Calu3 (cell line): ENCODE measurements at regions not wholly inside any gene's neighbourhood (a gene's known extent, or its start where the extent isn't known, plus 50 kb on each side); places are given as distances from the start of the nearest gene placed in this dataset.

Experiments
- BruUV-seq: library from RNA; stranded (reverse); fragments of 400-500 nt; replicated peaks from 2 replicates; lab custom pipeline; 2021; lab: Mats Ljungman, UMichigan
- CTCF ChIA-PET: fragments of 300-600 bp; sonication (Branson Sonifier 250); formaldehyde crosslinking; loops from one replicate; lab custom pipeline; 2022; ENCODE audit warnings: antibody characterized with exemption; lab: Charles Lee
- DNase-seq: peaks from one replicate; pipeline ENCODE4 v3.0.0; 2022
- H3K27ac Mint-ChIP-seq: one replicate; pipeline ENCODE4 v1.8.0; 2022; ENCODE audit warnings: mixed read lengths; ENCODE audit not compliant: unreplicated experiment
- H3K27me3 Mint-ChIP-seq: one replicate; pipeline ENCODE4 v1.8.0; 2022; ENCODE audit warnings: mixed read lengths; ENCODE audit not compliant: unreplicated experiment
- H3K36me3 Mint-ChIP-seq: one replicate; pipeline ENCODE4 v1.8.0; 2022; ENCODE audit warnings: mild to moderate bottlenecking, moderate library complexity, mixed read lengths; ENCODE audit not compliant: insufficient read depth, unreplicated experiment
- H3K4me1 Mint-ChIP-seq: one replicate; pipeline ENCODE4 v1.8.0; 2022; ENCODE audit warnings: mild to moderate bottlenecking, low read depth, mixed read lengths; ENCODE audit not compliant: unreplicated experiment
- H3K4me3 Mint-ChIP-seq: one replicate; pipeline ENCODE4 v1.8.0; 2022; ENCODE audit warnings: mild to moderate bottlenecking, low read depth, moderate library complexity, mixed read lengths; ENCODE audit not compliant: unreplicated experiment
- H3K9me3 Mint-ChIP-seq: one replicate; pipeline ENCODE4 v1.8.0; 2022; ENCODE audit warnings: low read depth, mixed read lengths; ENCODE audit not compliant: unreplicated experiment
- CTCF ChIP-seq: fragments of 200-600 bp; IDR thresholded peaks from one replicate; pipeline ENCODE4 v1.8.0; 2022; ENCODE audit warnings: antibody characterized with exemption; ENCODE audit not compliant: unreplicated experiment
- intact Hi-C: fragments of 100-400 bp; cut with micrococcal nuclease; formaldehyde crosslinking; loops from one replicate; pipeline ENCODE4 v1.10.0; 2022; ENCODE audit not compliant: unreplicated experiment

- TF ChIP-seq CTCF = no peak
- Mint-ChIP-seq H3K36me3 (no peaks in the 10 kb centered on the region), H3K4me1 (no peaks in the 10 kb centered on the region), H3K27me3 (no peaks in the 10 kb centered on the region), H3K27ac (no peak overlapping the region), H3K4me3 (no peak overlapping the region), H3K9me3 (peaks cover 4% of the 10 kb centered on the region)
- no peak for DNase-seq
- intact Hi-C loops = no loop called here
- no TSS peak for BruUV-seq
- CTCF ChIA-PET = no interaction called here
Measured at GRCh38 chr5:88051148-88051547, 217.5 kb downstream of the TMEM161B start.

GRCh38 chr5:88049737-88050136 lies 218.9 kb downstream of the TMEM161B start:
- no TSS peak for BruUV-seq
- Mint-ChIP-seq H3K4me1 (no peaks in the 10 kb centered on the region), H3K4me3 (no peak overlapping the region), H3K27me3 (no peaks in the 10 kb centered on the region), H3K27ac (no peak overlapping the region), H3K9me3 (peaks cover 4% of the 10 kb centered on the region), H3K36me3 (no peaks in the 10 kb centered on the region)
- intact Hi-C loops = no loop called here
- no peak for DNase-seq
- CTCF ChIA-PET = interaction anchor here (0.7 kb wide), 1 partner anchor 47 kb away, joined by 4 read pairs; no protein-coding TSS in a partner anchor
- no peak for TF ChIP-seq CTCF

GRCh38 chr5:88049156-88049555 lies 219.5 kb downstream of the TMEM161B start:
- Mint-ChIP-seq H3K36me3 (no peaks in the 10 kb centered on the region), H3K27ac (no peak overlapping the region), H3K4me3 (no peak overlapping the region), H3K9me3 (peaks cover 2% of the 10 kb centered on the region), H3K4me1 (no peaks in the 10 kb centered on the region), H3K27me3 (no peaks in the 10 kb centered on the region)
- CTCF ChIA-PET = no interaction called here
- no peak for TF ChIP-seq CTCF
- intact Hi-C loops = no loop called here
- BruUV-seq = no TSS peak
- no peak for DNase-seq

- Mint-ChIP-seq H3K27ac (no peak overlapping the region), H3K4me3 (no peak overlapping the region), H3K27me3 (no peaks in the 10 kb centered on the region), H3K4me1 (no peaks in the 10 kb centered on the region), H3K36me3 (no peaks in the 10 kb centered on the region), H3K9me3 (no peaks in the 10 kb centered on the region)
- CTCF ChIA-PET = no interaction called here
- TF ChIP-seq CTCF = no peak
- intact Hi-C loops = no loop called here
- no peak for DNase-seq
- BruUV-seq = no TSS peak
Measured at GRCh38 chr5:88045931-88046461, 222.6 kb downstream of the TMEM161B start.
